ENCODE measurements at regions not wholly inside any gene's neighbourhood (a gene's known extent, or its start where the extent isn't known, plus 50 kb on each side); places are given as distances from the start of the nearest gene placed in this dataset.

GRCh38 chr3:117606866-117607265, 897.3 kb downstream of the TUSC7 start:
- Histone ChIP-seq H2BK12ac (ENCODE audit: low read depth, low read length) (no peak overlapping the region), H3K56ac (replicated peaks; ENCODE audit: insufficient read length, low read depth, low read length) (no peak overlapping the region), H2AK5ac (ENCODE audit: low read depth, low read length) (no peak overlapping the region), H3K4me2 (ENCODE audit: insufficient read depth in 1 of 2, low read depth in 2 of 2, low read length in 2 of 2) (no peak overlapping the region), H3K18ac (ENCODE audit: extremely low read depth, low read length) (no peak overlapping the region), H3K23ac (ENCODE audit: insufficient read length) (no peak overlapping the region), H4K5ac (ENCODE audit: insufficient read length, low read depth, low read length) (no peak overlapping the region), H3K4ac (replicated peaks; ENCODE audit: insufficient read length, low read depth, low read length) (no peak overlapping the region), H4K20me1 (replicated peaks in 1 of 2; ENCODE audit: control insufficient read depth in 1 of 2, insufficient read depth in 2 of 2, low read length in 2 of 2) (no peaks in the 10 kb centered on the region), H3K79me1 (ENCODE audit: low read depth, low read length) (no peaks in the 10 kb centered on the region), H4K8ac (ENCODE audit: extremely low read depth, insufficient read depth, low read length) (no peak overlapping the region), H2BK5ac (ENCODE audit: low read depth, low read length) (no peak overlapping the region), H3K27me3 (replicated peaks in 1 of 4; ENCODE audit: control insufficient read depth in 3 of 4, extremely low read depth in 1 of 4, insufficient read depth in 3 of 4, low read length in 3 of 4) (no peaks in the 10 kb centered on the region), H3K36me3 (ENCODE audit: control insufficient read depth in 2 of 4, insufficient read depth in 4 of 4, low read length in 3 of 4) (no peaks in the 10 kb centered on the region), H2BK15ac (ENCODE audit: low read length) (no peak overlapping the region), H2AFZ (ENCODE audit: low read length) (no peak overlapping the region), H2BK120ac (replicated peaks; ENCODE audit: low read depth, low read length) (no peak overlapping the region), H3K9me3 (ENCODE audit: insufficient read depth in 2 of 2, low read depth in 1 of 2, low read length in 1 of 2) (no peaks in the 10 kb centered on the region), H3K4me1 (replicated peaks in 1 of 4; ENCODE audit: control insufficient read depth in 3 of 4, insufficient read depth in 4 of 4, low read length in 3 of 4) (peaks cover 0 to 5% (median 2%) of the 10 kb centered on the region in 4 experiments; a peak in 1 of 7 replicates), H3K14ac (ENCODE audit: insufficient read length) (no peak overlapping the region), H3K23me2 (ENCODE audit: low read depth, low read length) (no peaks in the 10 kb centered on the region), H4K91ac (replicated peaks; ENCODE audit: insufficient read length, low read length) (no peak overlapping the region), H3K27ac (ENCODE audit: low read depth, low read length) (no peak overlapping the region), H3K9ac (replicated peaks in 1 of 4; ENCODE audit: extremely low read depth in 1 of 4, low read depth in 3 of 4, low read length in 3 of 4) (no peak overlapping the region), H3K79me2 (ENCODE audit: control insufficient read depth in 1 of 2, insufficient read depth in 2 of 2, low read length in 2 of 2) (no peaks in the 10 kb centered on the region), H2BK20ac (ENCODE audit: low read length) (no peak overlapping the region), H3K4me3 (ENCODE audit: extremely low read depth in 1 of 4, insufficient read depth in 2 of 4, low read depth in 3 of 4, low read length in 4 of 4) (no peak overlapping the region)
- 96% methylated on average over 2 of the region's 2 CpGs; no CpG with 5 or more reads in 1 of the 2 experiments for WGBS, 2 experiments (ENCODE audit: extremely low coverage in 1 of 2, insufficient coverage in 1 of 2, insufficient read length in 1 of 2, insufficient replicate concordance in 2 of 2, low coverage in 1 of 2, low lambda C conversion rate in 2 of 2, missing lambda C conversion rate in 1 of 2)
- CTCF ChIA-PET (ENCODE audit: partially characterized antibody): interaction anchor here (1.0 to 1.8 kb wide), 3 partner anchors 9 to 18 kb away, joined by 4 to 6 read pairs (median 4); no protein-coding TSS in a partner anchor
- POLR2A ChIA-PET (ENCODE audit: partially characterized antibody): no interaction called here
- DNase-seq (ENCODE audit: low read depth in 1 of 2, low spot score in 2 of 2): no peak
- no peak for TF ChIP-seq CTCF (IDR thresholded peaks at IDR 0.05; ENCODE audit: control extremely low read depth in 1 of 3, insufficient read depth in 1 of 3, low read depth in 1 of 3, low read length in 3 of 3)
- no peak for FAIRE-seq
